Glutamatergic neuron (in vitro differentiated cells): ENCODE measurements at regions not wholly inside any gene's neighbourhood (a gene's known extent, or its start where the extent isn't known, plus 50 kb on each side); places are given as distances from the start of the nearest gene placed in this dataset.
"Not testable (repeated sequence)": the region's sequence is repeated elsewhere in the genome, so short reads cannot be mapped to it uniquely, and the experiment has no call there.

Experiments used
- DNase-seq: peaks from one replicate; pipeline ENCODE4 v3.0.0; 2022
- H3K27ac Mint-ChIP-seq: one replicate; pipeline ENCODE4 v1.8.0; 2020; ENCODE audit warnings: mild to moderate bottlenecking, mixed read lengths, inconsistent platforms; ENCODE audit not compliant: unreplicated experiment
- H3K27me3 Mint-ChIP-seq: one replicate; pipeline ENCODE4 v1.8.0; 2020; ENCODE audit warnings: mild to moderate bottlenecking, moderate library complexity, mixed read lengths, inconsistent platforms; ENCODE audit not compliant: unreplicated experiment
- H3K36me3 Mint-ChIP-seq: one replicate; pipeline ENCODE4 v1.8.0; 2020; ENCODE audit warnings: mild to moderate bottlenecking, mixed read lengths, inconsistent platforms; ENCODE audit not compliant: unreplicated experiment
- H3K4me1 Mint-ChIP-seq: one replicate; pipeline ENCODE4 v1.8.0; 2020; ENCODE audit warnings: mild to moderate bottlenecking, low read depth, mixed read lengths, inconsistent platforms; ENCODE audit not compliant: unreplicated experiment
- H3K4me3 Mint-ChIP-seq: one replicate; pipeline ENCODE4 v1.8.0; 2020; ENCODE audit warnings: mild to moderate bottlenecking, mixed read lengths, inconsistent platforms; ENCODE audit not compliant: unreplicated experiment
- H3K9me3 Mint-ChIP-seq: one replicate; pipeline ENCODE4 v1.8.0; 2020; ENCODE audit warnings: mild to moderate bottlenecking, moderate library complexity, mixed read lengths, inconsistent platforms; ENCODE audit not compliant: unreplicated experiment
- CTCF ChIP-seq: fragments of 200-600 bp; sonication (generic); IDR thresholded peaks from one replicate; pipeline ENCODE4 v1.5.0; 2021; ENCODE audit not compliant: partially characterized antibody, unreplicated experiment

GRCh38 chr5:111926026-111926425 is 169.0 kb upstream of the NREP start:
- no peaks in the 10 kb centered on the region for H3K4me1 Mint-ChIP-seq
- no peak for TF ChIP-seq CTCF
- DNase-seq: no peak
- H3K36me3 Mint-ChIP-seq: no peaks in the 10 kb centered on the region
- H3K9me3 Mint-ChIP-seq: no peaks in the 10 kb centered on the region
- H3K4me3 Mint-ChIP-seq: no peak overlapping the region
- no peaks in the 10 kb centered on the region for H3K27me3 Mint-ChIP-seq
- no peak overlapping the region for H3K27ac Mint-ChIP-seq

- H3K27ac Mint-ChIP-seq: no peak overlapping the region
- no peak overlapping the region for H3K4me3 Mint-ChIP-seq
- H3K36me3 Mint-ChIP-seq: no peaks in the 10 kb centered on the region
- no peaks in the 10 kb centered on the region for H3K27me3 Mint-ChIP-seq
- no peak for TF ChIP-seq CTCF
- H3K4me1 Mint-ChIP-seq: no peaks in the 10 kb centered on the region
- DNase-seq: no peak
- no peaks in the 10 kb centered on the region for H3K9me3 Mint-ChIP-seq
Measured at GRCh38 chr5:111922344-111922743, 165.3 kb upstream of the NREP start.

- H3K9me3 Mint-ChIP-seq, H3K36me3 Mint-ChIP-seq, DNase-seq: not testable (repeated sequence)
Measured at GRCh38 chr5:111921691-111922090, 164.7 kb upstream of the NREP start.

GRCh38 chr5:111914966-111915636 is 158.1 kb upstream of the NREP start:
- Mint-ChIP-seq H3K36me3 (no peaks in the 10 kb centered on the region), H3K27me3 (no peaks in the 10 kb centered on the region), H3K4me1 (no peaks in the 10 kb centered on the region), H3K27ac (no peak overlapping the region), H3K4me3 (no peak overlapping the region), H3K9me3 (peaks cover 2% of the 10 kb centered on the region)
- no peak for DNase-seq
- TF ChIP-seq CTCF: no peak

More at GRCh38 chr5:111921691-111922090, 164.7 kb upstream of the NREP start:
- not testable (repeated sequence) for H3K4me3 Mint-ChIP-seq, H3K27ac Mint-ChIP-seq, H3K27me3 Mint-ChIP-seq, H3K4me1 Mint-ChIP-seq

GRCh38 chr5:111902436-111902835 is 145.4 kb upstream of the NREP start:
- no peak for DNase-seq
- H3K4me1 Mint-ChIP-seq: no peaks in the 10 kb centered on the region
- no peak overlapping the region for H3K27ac Mint-ChIP-seq
- H3K36me3 Mint-ChIP-seq: peaks cover 9% of the 10 kb centered on the region
- H3K4me3 Mint-ChIP-seq: no peak overlapping the region
- TF ChIP-seq CTCF: no peak
- H3K27me3 Mint-ChIP-seq: peaks cover 2% of the 10 kb centered on the region
- peaks cover 5% of the 10 kb centered on the region for H3K9me3 Mint-ChIP-seq

- no peaks in the 10 kb centered on the region for H3K4me1 Mint-ChIP-seq
- no peak overlapping the region for H3K27ac Mint-ChIP-seq
- H3K9me3 Mint-ChIP-seq: peaks cover 5% of the 10 kb centered on the region
- H3K27me3 Mint-ChIP-seq: peaks cover 2% of the 10 kb centered on the region
- peaks cover 9% of the 10 kb centered on the region for H3K36me3 Mint-ChIP-seq
- TF ChIP-seq CTCF: no peak
- DNase-seq: no peak
- no peak overlapping the region for H3K4me3 Mint-ChIP-seq
Measured at GRCh38 chr5:111901296-111901695, 144.3 kb upstream of the NREP start.
